ENCODE measurements at regions not wholly inside any gene's neighbourhood (a gene's known extent, or its start where the extent isn't known, plus 50 kb on each side); places are given as distances from the start of the nearest gene placed in this dataset.
"Not testable (repeated sequence)": the region's sequence is repeated elsewhere in the genome, so short reads cannot be mapped to it uniquely, and the experiment has no call there.

- no peaks in the 10 kb centered on the region for H3K79me2 ChIP-seq (replicated peaks; ENCODE audit: insufficient read depth, low read length)
- H3K27me3 ChIP-seq (ENCODE audit: insufficient read depth, low read depth, low read length), result no peaks in the 10 kb centered on the region
- no peaks in the 10 kb centered on the region for H3K9me2 ChIP-seq (ENCODE audit: insufficient read depth, low read length)
- H4K20me1 ChIP-seq (ENCODE audit: insufficient read depth), result no peaks in the 10 kb centered on the region
- TF ChIP-seq EP300 (conservative IDR thresholded peaks at IDR 0.05; ENCODE audit: poor library complexity, severe bottlenecking) (no peak), MXI1 (conservative IDR thresholded peaks at IDR 0.05; ENCODE audit: poor library complexity, severe bottlenecking) (no peak), REST (IDR thresholded peaks at IDR 0.05; ENCODE audit: borderline replicate concordance) (no peak), CTCF (IDR thresholded peaks at IDR 0.05; ENCODE audit: poor library complexity, severe bottlenecking) (no peak), EZH2 (IDR thresholded peaks at IDR 0.05; ENCODE audit: borderline replicate concordance, insufficient read depth, low read length, poor library complexity, severe bottlenecking) (no peak), TAF1 (IDR thresholded peaks at IDR 0.05; ENCODE audit: low read depth) (no peak), SMC3 (conservative IDR thresholded peaks at IDR 0.05; ENCODE audit: poor library complexity) (no peak), POLR2AphosphoS5 (IDR thresholded peaks at IDR 0.05) (no peak), RAD21 (conservative IDR thresholded peaks at IDR 0.05) (no peak)
- no peak overlapping the region for H3K9ac ChIP-seq (ENCODE audit: low read length)
- H3K9me3 ChIP-seq (ENCODE audit: low read length), result no peaks in the 10 kb centered on the region
- no peak overlapping the region for H3K4me2 ChIP-seq (ENCODE audit: low read length)
- no peaks in the 10 kb centered on the region for H3K36me3 ChIP-seq (ENCODE audit: insufficient read depth, low read length)
- H3K4me3 ChIP-seq (ENCODE audit: low read length), result no peak overlapping the region
- no peaks in the 10 kb centered on the region for H3F3A ChIP-seq (ENCODE audit: insufficient read depth, low read length, poor library complexity, severe bottlenecking)
- no peak overlapping the region for H2AFZ ChIP-seq (ENCODE audit: low read depth, low read length)
- no peak overlapping the region for H3K27ac ChIP-seq (ENCODE audit: low read length)
Observed at GRCh38 chr7:85895835-85896234, 709.0 kb upstream of the SEMA3D start.

GRCh38 chr7:85891900-85892299 is 705.0 kb upstream of the SEMA3D start:
- H3K27ac ChIP-seq (ENCODE audit: low read length); H3K27me3 ChIP-seq (ENCODE audit: insufficient read depth, low read depth, low read length); H4K20me1 ChIP-seq (ENCODE audit: insufficient read depth); H3K36me3 ChIP-seq (ENCODE audit: insufficient read depth, low read length); H3K4me2 ChIP-seq (ENCODE audit: low read length); H3F3A ChIP-seq (ENCODE audit: insufficient read depth, low read length, poor library complexity, severe bottlenecking); H3K9me3 ChIP-seq (ENCODE audit: low read length); H3K79me2 ChIP-seq (replicated peaks; ENCODE audit: insufficient read depth, low read length); H3K9me2 ChIP-seq (ENCODE audit: insufficient read depth, low read length); H2AFZ ChIP-seq (ENCODE audit: low read depth, low read length); H3K4me3 ChIP-seq (ENCODE audit: low read length); H3K9ac ChIP-seq (ENCODE audit: low read length): not testable (repeated sequence)

GRCh38 chr7:85890244-85890811 is 703.5 kb upstream of the SEMA3D start:
- Histone ChIP-seq H3K9ac (ENCODE audit: low read length) (no peak overlapping the region), H3K27me3 (ENCODE audit: insufficient read depth, low read depth, low read length) (no peaks in the 10 kb centered on the region), H3K4me2 (ENCODE audit: low read length) (no peak overlapping the region), H3K4me3 (ENCODE audit: low read length) (no peak overlapping the region), H3K36me3 (ENCODE audit: insufficient read depth, low read length) (no peaks in the 10 kb centered on the region), H2AFZ (ENCODE audit: low read depth, low read length) (no peak overlapping the region), H3K79me2 (replicated peaks; ENCODE audit: insufficient read depth, low read length) (no peaks in the 10 kb centered on the region), H3K27ac (ENCODE audit: low read length) (no peak overlapping the region), H3K9me3 (ENCODE audit: low read length) (no peaks in the 10 kb centered on the region), H3F3A (ENCODE audit: insufficient read depth, low read length, poor library complexity, severe bottlenecking) (no peaks in the 10 kb centered on the region), H3K9me2 (ENCODE audit: insufficient read depth, low read length) (no peaks in the 10 kb centered on the region), H4K20me1 (ENCODE audit: insufficient read depth) (no peaks in the 10 kb centered on the region)
- TF ChIP-seq CTCF (IDR thresholded peaks at IDR 0.05; ENCODE audit: poor library complexity, severe bottlenecking), result peak; percentile 85
- TF ChIP-seq POLR2AphosphoS5 (IDR thresholded peaks at IDR 0.05), result no peak
- no peak for TF ChIP-seq MXI1 (conservative IDR thresholded peaks at IDR 0.05; ENCODE audit: poor library complexity, severe bottlenecking)
- no peak for TF ChIP-seq TAF1 (IDR thresholded peaks at IDR 0.05; ENCODE audit: low read depth)
- TF ChIP-seq EZH2 (IDR thresholded peaks at IDR 0.05; ENCODE audit: borderline replicate concordance, insufficient read depth, low read length, poor library complexity, severe bottlenecking), result no peak
- peak; percentile 94 for TF ChIP-seq RAD21 (conservative IDR thresholded peaks at IDR 0.05)
- peak; percentile 94 for TF ChIP-seq SMC3 (conservative IDR thresholded peaks at IDR 0.05; ENCODE audit: poor library complexity)
- no peak for TF ChIP-seq EP300 (conservative IDR thresholded peaks at IDR 0.05; ENCODE audit: poor library complexity, severe bottlenecking)
- no peak for TF ChIP-seq REST (IDR thresholded peaks at IDR 0.05; ENCODE audit: borderline replicate concordance)
